Colonic mucosa (tissue), 4 donors: ENCODE measurements at regions not wholly inside any gene's neighbourhood (a gene's known extent, or its start where the extent isn't known, plus 50 kb on each side); places are given as distances from the start of the nearest gene placed in this dataset.
"Not testable (repeated sequence)": the region's sequence is repeated elsewhere in the genome, so short reads cannot be mapped to it uniquely, and the experiment has no call there.

Experiments used
- DNase-seq: peaks from one replicate; pipeline ENCODE4 v3.0.0-alpha.2; 2020
- H3K27ac ChIP-seq: fragments of 200-600 bp; one replicate; pipeline ENCODE4 v1.8.0; 2021
- H3K27me3 ChIP-seq: fragments of 200-600 bp; one replicate; pipeline ENCODE4 v1.8.0; 2021
- H3K36me3 ChIP-seq: fragments of 200-600 bp; one replicate; pipeline ENCODE4 v1.8.0; 2021
- H3K4me1 ChIP-seq: fragments of 200-600 bp; one replicate; pipeline ENCODE4 v1.8.0; 2021; ENCODE audit warnings: mild to moderate bottlenecking
- H3K4me3 ChIP-seq: fragments of 200-600 bp; one replicate; pipeline ENCODE4 v1.8.0; 2021
- H3K9ac ChIP-seq, 2 donors: one replicate each; pipeline ENCODE4 v1.7.0; 2013; ENCODE audit warnings: control low read depth in 2 of 2, low read depth in 2 of 2, low read length in 2 of 2
- H3K9me3 ChIP-seq: fragments of 200-600 bp; one replicate; pipeline ENCODE4 v1.8.0; 2021
- CTCF ChIP-seq: fragments of 200-600 bp; IDR thresholded peaks from one replicate; pipeline ENCODE4 v1.8.0; 2022; ENCODE audit warnings: antibody characterized with exemption, mild to moderate bottlenecking
- intact Hi-C: fragments of 100-400 bp; cut with DNase I; formaldehyde crosslinking; loops from one replicate; pipeline ENCODE4 v1.14.1; 2022
- donor health status: healthy.
- donor health status: DM: no; HTN: no; CAD: no.
- donor health status: DM: no; HTN: no; CAD: no.

DNA sequence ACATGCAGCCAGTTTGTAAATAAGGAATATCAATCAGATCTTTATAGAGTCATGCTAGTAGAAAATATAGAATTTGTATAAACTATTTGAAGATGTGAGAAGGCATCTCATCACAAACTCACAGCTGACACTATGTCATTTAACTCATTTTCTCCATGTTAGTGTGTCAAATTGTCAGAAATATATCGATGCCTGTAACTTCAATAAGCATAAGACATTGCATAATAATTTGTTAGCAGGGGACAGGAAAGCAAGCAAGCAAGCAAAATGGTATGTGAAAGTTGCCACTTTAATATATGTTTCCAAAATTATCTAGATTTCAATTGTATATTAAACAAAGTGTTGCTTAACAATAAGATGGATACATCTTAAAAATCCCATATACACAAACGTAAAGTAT, 571.0 kb downstream of the ARL4A start:
- H3K36me3 ChIP-seq = no peaks in the 10 kb centered on the region
- H3K9ac ChIP-seq = no peak overlapping the region
- H3K4me1 ChIP-seq = no peaks in the 10 kb centered on the region
- H3K27me3 ChIP-seq = no peaks in the 10 kb centered on the region
- no peak overlapping the region for H3K27ac ChIP-seq
- H3K4me3 ChIP-seq = no peak overlapping the region
- DNase-seq = no peak
- intact Hi-C loops = no loop called here
- TF ChIP-seq CTCF = no peak
- H3K9me3 ChIP-seq = no peaks in the 10 kb centered on the region

GRCh38 chr7:13259930-13260329, 572.5 kb downstream of the ARL4A start:
- Histone ChIP-seq H3K27me3 (no peaks in the 10 kb centered on the region), H3K27ac (no peak overlapping the region), H3K4me3 (no peak overlapping the region), H3K4me1 (no peaks in the 10 kb centered on the region), H3K36me3 (no peaks in the 10 kb centered on the region), H3K9me3 (no peaks in the 10 kb centered on the region), H3K9ac (no peak overlapping the region)
- no peak for DNase-seq
- no peak for TF ChIP-seq CTCF
- intact Hi-C loops = loop anchor here (5.0 to 10.0 kb wide), 2 partner anchors 578 to 735 kb away; no protein-coding TSS in a partner anchor

- H3K36me3 ChIP-seq = no peaks in the 10 kb centered on the region
- DNase-seq = no peak
- no peak for TF ChIP-seq CTCF
- H3K9ac ChIP-seq = no peak overlapping the region
- no peaks in the 10 kb centered on the region for H3K27me3 ChIP-seq
- H3K27ac ChIP-seq = no peak overlapping the region
- H3K9me3 ChIP-seq = no peaks in the 10 kb centered on the region
- H3K4me3 ChIP-seq = no peak overlapping the region
- H3K4me1 ChIP-seq = no peaks in the 10 kb centered on the region
- intact Hi-C loops = loop anchor here (5.0 to 10.0 kb wide), 2 partner anchors 581 to 738 kb away; no protein-coding TSS in a partner anchor
Measured at GRCh38 chr7:13262929-13263530, 575.6 kb downstream of the ARL4A start.

DNA sequence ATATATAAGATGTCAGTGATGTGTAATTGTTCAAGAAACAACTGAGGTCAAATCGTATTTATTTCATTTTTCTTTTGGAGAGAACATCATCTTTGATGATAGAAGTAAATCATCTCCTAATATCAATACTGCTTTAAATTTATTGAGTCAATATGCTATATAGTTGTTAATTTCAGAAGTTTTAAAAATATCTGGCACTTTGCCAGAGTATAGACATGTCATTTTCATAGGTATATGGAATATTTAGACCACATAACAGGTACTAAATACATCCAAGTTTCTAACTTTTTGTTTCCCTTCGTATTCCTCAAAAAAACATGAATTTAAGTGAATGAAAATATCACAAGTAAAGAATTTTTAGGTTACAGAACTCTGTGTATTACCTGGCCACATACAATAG, 577.8 kb downstream of the ARL4A start:
- no peak overlapping the region for H3K9ac ChIP-seq
- H3K9me3 ChIP-seq = no peaks in the 10 kb centered on the region
- H3K4me3 ChIP-seq = no peak overlapping the region
- intact Hi-C loops = loop anchor here (10.0 kb wide), 1 partner anchor 740 kb away; no protein-coding TSS in a partner anchor
- H3K4me1 ChIP-seq = no peaks in the 10 kb centered on the region
- H3K27ac ChIP-seq = no peak overlapping the region
- no peak for TF ChIP-seq CTCF
- DNase-seq = no peak
- H3K27me3 ChIP-seq = no peaks in the 10 kb centered on the region
- H3K36me3 ChIP-seq = no peaks in the 10 kb centered on the region

- H3K4me1 ChIP-seq, H3K9me3 ChIP-seq, H3K27me3 ChIP-seq, H3K36me3 ChIP-seq, intact Hi-C loops, DNase-seq, H3K4me3 ChIP-seq, H3K9ac ChIP-seq, H3K27ac ChIP-seq: not testable (repeated sequence)
Measured at GRCh38 chr7:13274205-13274604, 586.8 kb downstream of the ARL4A start.

- intact Hi-C loops = no loop called here
- no peak for TF ChIP-seq CTCF
Measured at GRCh38 chr7:13276977-13277376, 589.5 kb downstream of the ARL4A start.

More at GRCh38 chr7:13276977-13277376, 589.5 kb downstream of the ARL4A start:
- Histone ChIP-seq H3K4me1 (no peaks in the 10 kb centered on the region), H3K9me3 (no peaks in the 10 kb centered on the region), H3K9ac (no peak overlapping the region), H3K27me3 (no peaks in the 10 kb centered on the region), H3K27ac (no peak overlapping the region), H3K36me3 (no peaks in the 10 kb centered on the region), H3K4me3 (no peak overlapping the region)
- no peak for DNase-seq
